ENCODE measurements at regions not wholly inside any gene's neighbourhood (a gene's known extent, or its start where the extent isn't known, plus 50 kb on each side); places are given as distances from the start of the nearest gene placed in this dataset.

DNA sequence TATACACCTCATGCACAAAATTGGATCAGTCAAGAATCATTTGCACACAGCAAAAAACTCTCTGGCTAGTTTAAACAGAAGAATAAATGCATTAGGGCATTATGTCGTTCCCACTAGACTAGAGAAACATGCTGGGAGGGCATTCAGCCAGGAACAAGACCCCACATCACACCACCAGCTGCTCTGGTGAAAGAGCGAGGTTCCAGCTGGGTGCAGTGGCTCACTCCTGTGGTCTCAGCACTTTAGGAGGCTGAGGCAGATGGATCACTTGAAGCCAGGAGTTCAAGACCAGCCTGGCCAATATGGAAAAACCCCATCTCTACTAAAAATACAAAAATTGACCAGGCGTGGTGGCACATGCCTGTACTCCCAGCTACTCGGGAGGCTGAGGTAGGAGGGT lies 52.1 kb upstream of the BACE2 start:
- no peak overlapping the region for H3K4me3 ChIP-seq (ENCODE audit: low read depth, low read length)
- TF ChIP-seq, protein P1, sequence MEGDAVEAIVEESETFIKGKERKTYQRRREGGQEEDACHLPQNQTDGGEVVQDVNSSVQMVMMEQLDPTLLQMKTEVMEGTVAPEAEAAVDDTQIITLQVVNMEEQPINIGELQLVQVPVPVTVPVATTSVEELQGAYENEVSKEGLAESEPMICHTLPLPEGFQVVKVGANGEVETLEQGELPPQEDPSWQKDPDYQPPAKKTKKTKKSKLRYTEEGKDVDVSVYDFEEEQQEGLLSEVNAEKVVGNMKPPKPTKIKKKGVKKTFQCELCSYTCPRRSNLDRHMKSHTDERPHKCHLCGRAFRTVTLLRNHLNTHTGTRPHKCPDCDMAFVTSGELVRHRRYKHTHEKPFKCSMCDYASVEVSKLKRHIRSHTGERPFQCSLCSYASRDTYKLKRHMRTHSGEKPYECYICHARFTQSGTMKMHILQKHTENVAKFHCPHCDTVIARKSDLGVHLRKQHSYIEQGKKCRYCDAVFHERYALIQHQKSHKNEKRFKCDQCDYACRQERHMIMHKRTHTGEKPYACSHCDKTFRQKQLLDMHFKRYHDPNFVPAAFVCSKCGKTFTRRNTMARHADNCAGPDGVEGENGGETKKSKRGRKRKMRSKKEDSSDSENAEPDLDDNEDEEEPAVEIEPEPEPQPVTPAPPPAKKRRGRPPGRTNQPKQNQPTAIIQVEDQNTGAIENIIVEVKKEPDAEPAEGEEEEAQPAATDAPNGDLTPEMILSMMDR (IDR thresholded peaks at IDR 0.05; ENCODE audit: insufficient read depth, low read length), result no peak
- DNase-seq (ENCODE audit: low read depth), result no peak
